HG02840 (cell line): ENCODE measurements at regions not wholly inside any gene's neighbourhood (a gene's known extent, or its start where the extent isn't known, plus 50 kb on each side); places are given as distances from the start of the nearest gene placed in this dataset.
"Not testable (repeated sequence)": the region's sequence is repeated elsewhere in the genome, so short reads cannot be mapped to it uniquely, and the experiment has no call there.

Source experiments
- ATAC-seq: cut with Tn5 transposase; IDR thresholded peaks from one replicate; pipeline ENCODE4 v1.9.1; 2021; ENCODE audit warnings: mild to moderate bottlenecking, moderate library complexity, moderate number of reproducible peaks; ENCODE audit not compliant: unreplicated experiment, low FRiP score

DNA sequence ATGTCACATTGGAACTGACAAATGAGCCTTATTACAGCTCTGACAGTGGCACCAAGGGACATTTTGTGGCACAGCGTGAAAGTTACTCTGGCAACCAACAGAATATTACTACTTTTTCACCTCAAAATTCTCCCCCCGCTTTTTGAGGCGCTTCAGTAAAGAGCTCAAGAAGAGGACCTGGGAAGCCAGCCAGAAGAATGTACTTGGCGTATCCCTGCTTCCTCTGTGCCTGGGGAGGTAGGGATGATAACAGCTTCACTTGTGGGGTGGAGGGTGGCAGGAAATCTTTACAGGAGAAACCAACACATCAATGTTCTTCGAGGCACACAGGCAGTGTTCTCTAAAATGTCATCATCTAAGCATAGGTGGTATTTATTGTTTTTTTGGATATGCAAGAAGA is 624.1 kb downstream of the NR2F1-AS1 start:
- ATAC-seq: no peak

DNA sequence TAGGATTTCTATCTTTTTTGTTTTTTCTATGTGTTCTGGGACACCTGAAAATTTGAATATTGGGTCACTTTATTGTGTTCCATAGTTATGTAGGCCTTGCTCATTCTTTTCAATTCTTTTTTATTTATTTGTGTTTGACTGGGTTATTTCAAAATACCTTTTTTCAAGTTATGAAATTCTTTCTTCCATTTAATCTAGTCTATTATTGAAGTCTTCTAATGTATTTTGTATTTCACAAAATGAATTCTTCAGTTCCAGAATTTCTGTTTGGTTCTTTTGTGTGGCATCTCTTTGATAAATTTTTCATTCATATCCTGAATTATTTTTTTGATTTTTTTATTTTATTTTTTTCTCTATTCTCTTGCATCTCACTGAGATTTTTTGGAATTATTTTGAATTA is 628.8 kb downstream of the NR2F1-AS1 start:
- no peak for ATAC-seq

DNA sequence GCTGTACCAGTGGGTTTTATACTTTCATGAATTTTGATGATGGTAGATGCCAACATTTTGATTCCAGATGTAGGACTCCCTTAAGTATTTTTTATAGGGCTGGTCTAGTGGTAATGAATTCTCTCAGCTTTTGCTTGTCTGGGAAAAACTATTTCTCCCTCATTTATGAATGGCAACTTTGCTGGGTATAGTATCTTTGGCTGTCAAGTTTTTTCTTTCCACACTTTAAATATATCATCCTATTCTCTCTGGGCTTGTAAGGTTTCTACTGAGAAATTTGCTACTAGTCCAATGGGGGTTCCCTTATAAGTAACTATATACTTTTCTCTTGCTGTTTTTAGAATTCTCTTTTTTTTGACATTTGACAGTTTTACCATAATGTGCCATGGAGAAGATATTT is 629.3 kb downstream of the NR2F1-AS1 start:
- ATAC-seq: no peak

DNA sequence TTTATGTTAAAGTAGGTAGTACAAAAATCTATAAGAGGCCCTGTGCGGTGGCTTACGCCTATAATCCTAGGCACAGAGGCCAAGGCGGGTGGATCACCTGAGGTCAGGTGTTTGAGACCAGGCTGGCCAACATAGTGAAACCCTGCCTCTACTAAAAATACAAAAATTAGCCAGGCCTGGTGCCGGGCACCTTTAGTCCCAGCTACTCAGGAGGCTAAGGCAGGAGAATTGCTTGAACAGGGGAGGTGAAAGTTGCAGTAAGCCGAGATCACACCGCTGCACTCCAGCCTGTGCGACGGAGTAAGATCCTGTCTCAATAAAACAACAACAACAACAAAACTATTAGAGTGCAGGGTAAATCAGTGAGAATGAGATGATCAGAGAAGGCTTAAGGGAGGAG is 634.5 kb downstream of the NR2F1-AS1 start:
- ATAC-seq: no peak

GRCh38 chr5:92945605-92946097 is 635.4 kb downstream of the NR2F1-AS1 start:
- no peak for ATAC-seq

GRCh38 chr5:92944903-92945604 is 636.0 kb downstream of the NR2F1-AS1 start:
- no peak for ATAC-seq

DNA sequence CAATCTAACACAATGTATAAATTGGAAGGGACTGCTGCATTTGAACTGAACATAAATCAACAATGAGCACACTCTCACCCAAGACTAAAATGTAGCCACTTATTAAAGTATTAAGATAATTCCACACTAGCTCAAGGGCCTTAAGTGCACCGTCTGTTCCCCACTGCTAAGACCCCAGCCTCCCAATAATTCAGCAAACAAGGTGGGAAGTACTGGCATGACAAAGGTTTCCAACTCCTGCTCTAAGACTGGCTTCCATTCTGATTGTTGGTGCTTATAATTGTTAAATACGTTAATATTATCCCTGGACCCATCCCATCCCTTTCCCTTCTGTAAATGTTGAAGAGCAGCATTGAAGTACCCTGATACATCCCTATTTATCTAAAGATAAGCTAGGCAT is 636.7 kb downstream of the NR2F1-AS1 start:
- no peak for ATAC-seq

DNA sequence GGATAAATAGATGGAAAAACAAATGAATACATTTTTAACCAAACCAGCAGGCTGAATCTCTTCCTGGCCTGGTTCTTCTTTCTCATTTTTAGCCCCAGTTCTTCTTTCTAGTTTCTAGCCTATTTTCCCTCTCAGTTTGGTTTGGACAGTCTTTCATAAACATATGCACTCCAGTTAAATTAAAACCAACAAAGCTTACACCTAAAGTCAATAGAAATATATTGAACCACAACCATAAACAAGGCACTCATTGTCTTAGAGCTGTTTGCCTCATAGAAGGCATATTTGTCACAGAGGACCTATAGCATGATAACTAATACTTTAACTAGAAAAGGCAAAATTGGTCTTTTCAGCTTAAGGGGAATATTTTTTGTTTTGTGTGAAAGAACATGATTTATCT is 638.3 kb downstream of the NR2F1-AS1 start:
- ATAC-seq: no peak

- ATAC-seq: no peak
These were observed 639.2 kb downstream of the NR2F1-AS1 start for GRCh38 chr5:92941806-92942205.

GRCh38 chr5:92939428-92939827 is 641.6 kb downstream of the NR2F1-AS1 start:
- ATAC-seq: no peak

GRCh38 chr5:92937396-92937795 is 643.6 kb downstream of the NR2F1-AS1 start:
- not testable (repeated sequence) for ATAC-seq

GRCh38 chr5:92930057-92930456 is 651.0 kb downstream of the NR2F1-AS1 start:
- no peak for ATAC-seq

- no peak for ATAC-seq
These were observed 653.7 kb downstream of the NR2F1-AS1 start for GRCh38 chr5:92927291-92927778.

- ATAC-seq: no peak
These were observed 657.1 kb downstream of the NR2F1-AS1 start for GRCh38 chr5:92923885-92924284.

GRCh38 chr5:92922231-92922967 is 658.6 kb downstream of the NR2F1-AS1 start:
- ATAC-seq: no peak

- ATAC-seq: no peak
These were observed 664.0 kb downstream of the NR2F1-AS1 start for GRCh38 chr5:92917044-92917443.

DNA sequence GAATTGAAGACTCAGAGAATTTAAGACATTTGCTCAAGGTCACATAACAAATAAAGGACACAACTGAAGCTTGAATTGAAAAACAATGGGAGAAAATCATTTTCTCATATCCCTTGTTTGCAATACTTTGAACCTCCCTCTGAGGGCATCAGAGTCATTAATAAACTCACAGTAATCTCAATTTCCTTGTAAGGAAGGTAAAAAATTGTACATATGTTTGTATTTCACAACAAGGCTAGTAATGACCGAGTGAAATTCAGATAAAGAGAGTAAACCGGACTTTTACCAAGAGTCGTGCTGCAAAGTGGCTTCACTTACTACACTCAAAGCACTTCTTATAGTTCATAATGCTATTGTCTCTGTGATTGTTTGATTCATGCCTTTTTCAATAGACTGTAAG is 665.0 kb downstream of the NR2F1-AS1 start:
- no peak for ATAC-seq

- ATAC-seq: no peak
These were observed 668.7 kb downstream of the NR2F1-AS1 start for GRCh38 chr5:92912283-92912682.

GRCh38 chr5:92911851-92912250 is 669.2 kb downstream of the NR2F1-AS1 start:
- ATAC-seq: no peak

GRCh38 chr5:92911293-92911692 is 669.7 kb downstream of the NR2F1-AS1 start:
- ATAC-seq: no peak

DNA sequence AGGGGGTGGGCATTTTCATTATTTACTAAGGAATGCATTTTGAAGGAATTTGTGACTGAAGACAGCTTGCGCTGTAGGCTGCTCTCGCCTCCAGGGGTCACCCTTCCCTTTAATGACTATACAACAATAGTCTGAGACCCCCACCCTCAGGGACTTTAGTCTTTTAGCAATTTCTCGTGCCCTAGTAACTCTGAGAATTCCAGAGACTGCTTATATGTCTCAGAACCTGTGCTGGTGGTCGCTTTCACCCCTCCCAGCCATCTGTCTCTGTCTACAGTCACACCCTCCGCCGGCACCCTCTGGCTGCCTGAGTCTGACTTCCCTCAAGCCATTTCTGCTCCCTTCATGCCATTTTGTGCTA is 671.4 kb downstream of the NR2F1-AS1 start:
- no peak for ATAC-seq
